K562 (cell line): ENCODE measurements at regions not wholly inside any gene's neighbourhood (a gene's known extent, or its start where the extent isn't known, plus 50 kb on each side); places are given as distances from the start of the nearest gene placed in this dataset.

Experiments
- EP300 ChIP-seq: IDR thresholded peaks from 2 replicates; pipeline ENCODE4 v1.6.1; 2012; ENCODE audit warnings: low read length, improper control_type of control experiment
- HDGF ChIP-seq: fragments of 450-650 bp; IDR thresholded peaks from 2 replicates; pipeline ENCODE4 v1.6.1; 2016
- IRF2 ChIP-seq: sonication (generic); formaldehyde crosslinking; IDR thresholded peaks from 2 replicates; pipeline ENCODE4 v1.8.1; 2022; ENCODE audit warnings: mild to moderate bottlenecking, missing genetic modification reagents
- JUNB ChIP-seq: fragments of 450-650 bp; formaldehyde crosslinking; conservative IDR thresholded peaks from 2 replicates; pipeline ENCODE4 v1.4.0; 2020; ENCODE audit warnings: mild to moderate bottlenecking
- NFYB ChIP-seq: IDR thresholded peaks from 2 replicates; pipeline ENCODE4 v1.6.1; 2011; ENCODE audit warnings: mild to moderate bottlenecking, moderate library complexity; ENCODE audit not compliant: insufficient read length; ENCODE audit errors: extremely low read depth
- PHTF2 ChIP-seq: fragments of 250-450 bp; sonication (Bioruptor Pico); IDR thresholded peaks from 2 replicates; pipeline ENCODE4 v1.5.0; 2021; ENCODE audit warnings: mild to moderate bottlenecking
- PML ChIP-seq: IDR thresholded peaks from 2 replicates; pipeline ENCODE4 v1.6.1; 2012; ENCODE audit warnings: low read length, inconsistent platforms
- SNIP1 ChIP-seq: fragments of 450-650 bp; IDR thresholded peaks from 2 replicates; pipeline ENCODE4 v1.7.1; 2017; ENCODE audit warnings: low read depth, mild to moderate bottlenecking
- ZSCAN29 ChIP-seq: fragments of 450-650 bp; IDR thresholded peaks from 2 replicates; pipeline ENCODE4 v1.6.1; 2017
- TF ChIP-seq, protein P1 (sequence below): sonication (generic); formaldehyde crosslinking; IDR thresholded peaks from 2 replicates; pipeline ENCODE4 v1.5.0; 2020; ENCODE audit warnings: missing genetic modification reagents

DNA sequence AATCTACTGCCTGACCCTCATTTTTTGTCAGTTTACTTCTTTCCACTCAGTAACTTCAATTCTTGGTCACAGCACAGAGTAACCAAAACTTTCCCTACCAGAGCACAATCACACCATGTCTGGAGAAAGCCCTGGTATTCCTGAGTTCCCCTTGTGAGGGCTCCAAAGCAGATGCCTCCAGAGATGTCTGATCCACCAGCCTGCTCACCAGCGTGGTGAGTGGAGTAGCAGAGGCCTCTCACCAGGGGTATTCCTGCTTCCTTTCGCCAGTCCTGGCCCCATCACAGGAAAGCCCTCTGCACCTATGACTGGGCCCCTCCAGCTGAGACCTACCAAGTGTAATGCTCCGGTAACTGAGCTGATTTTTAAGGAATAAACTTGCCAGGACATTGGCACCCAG, 205.4 kb upstream of the HS3ST3A1 start:
- TF ChIP-seq SNIP1 (no peak), JUNB (CRISPR knock-in tag) (no peak), NFYB (no peak), EP300 (no peak), HDGF (no peak), PHTF2 (CRISPR knock-in tag) (no peak), PML (no peak), IRF2 (CRISPR knock-in tag) (no peak), ZSCAN29 (no peak)
- TF ChIP-seq, protein P1, sequence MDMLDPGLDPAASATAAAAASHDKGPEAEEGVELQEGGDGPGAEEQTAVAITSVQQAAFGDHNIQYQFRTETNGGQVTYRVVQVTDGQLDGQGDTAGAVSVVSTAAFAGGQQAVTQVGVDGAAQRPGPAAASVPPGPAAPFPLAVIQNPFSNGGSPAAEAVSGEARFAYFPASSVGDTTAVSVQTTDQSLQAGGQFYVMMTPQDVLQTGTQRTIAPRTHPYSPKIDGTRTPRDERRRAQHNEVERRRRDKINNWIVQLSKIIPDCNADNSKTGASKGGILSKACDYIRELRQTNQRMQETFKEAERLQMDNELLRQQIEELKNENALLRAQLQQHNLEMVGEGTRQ (CRISPR knock-in tag), result no peak
